ENCODE measurements at regions not wholly inside any gene's neighbourhood (a gene's known extent, or its start where the extent isn't known, plus 50 kb on each side); places are given as distances from the start of the nearest gene placed in this dataset.

- TF ChIP-seq CTCF (IDR thresholded peaks at IDR 0.05; ENCODE audit: low read depth, low read length), result no peak
- no peak for TF ChIP-seq MAX (IDR thresholded peaks at IDR 0.05; ENCODE audit: low read depth, low read length)
Measured at GRCh38 chr12:71385155-71385554, 54.4 kb upstream of the LGR5 start.

Data from NB4 (cell line).